ENCODE measurements at regions not wholly inside any gene's neighbourhood (a gene's known extent, or its start where the extent isn't known, plus 50 kb on each side); places are given as distances from the start of the nearest gene placed in this dataset.
"Not testable (repeated sequence)": the region's sequence is repeated elsewhere in the genome, so short reads cannot be mapped to it uniquely, and the experiment has no call there.

DNA sequence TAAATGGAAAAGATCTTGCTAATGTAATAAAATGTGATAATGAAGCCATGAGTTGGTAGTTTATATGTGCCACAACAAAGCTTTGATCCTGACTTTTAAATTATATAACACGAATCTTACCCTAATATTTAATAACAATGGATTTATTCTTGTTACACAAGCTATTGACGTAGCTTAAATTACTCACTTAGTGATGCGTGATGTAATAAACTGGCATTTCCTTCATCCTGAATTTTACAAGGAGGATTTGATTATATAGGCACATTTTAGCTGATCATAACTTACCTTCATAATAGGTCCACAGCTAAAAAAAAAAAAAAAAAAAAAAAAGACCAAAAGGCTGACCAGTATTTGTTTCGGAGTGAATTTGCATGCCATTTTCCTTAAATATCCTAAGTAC lies 76.2 kb upstream of the IVNS1ABP start:
- no peak for DNase-seq

- DNase-seq = no peak
These were observed 71.8 kb upstream of the IVNS1ABP start for GRCh38 chr1:185388815-185389214.

DNA sequence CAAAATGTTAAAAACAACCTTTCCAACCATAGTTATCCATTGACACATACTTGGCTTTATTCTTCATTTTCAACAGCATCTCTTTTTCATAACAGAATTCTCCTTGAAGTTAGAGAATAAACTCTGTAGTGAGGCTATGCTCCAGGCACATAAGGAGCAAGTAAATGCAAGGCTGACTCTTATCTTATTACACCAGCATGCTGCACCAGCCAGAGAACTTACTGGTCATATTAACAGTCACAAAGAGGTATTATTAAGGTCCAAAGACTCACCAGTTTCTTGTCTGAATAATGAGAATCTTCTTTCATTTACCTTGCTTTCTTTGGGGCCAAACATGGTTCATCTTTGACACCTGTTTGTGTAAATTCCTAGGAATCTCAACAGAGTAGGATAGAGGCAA lies 71.3 kb upstream of the IVNS1ABP start:
- DNase-seq = no peak

- DNase-seq = no peak
These were observed 68.9 kb upstream of the IVNS1ABP start for GRCh38 chr1:185385991-185386390.

DNA sequence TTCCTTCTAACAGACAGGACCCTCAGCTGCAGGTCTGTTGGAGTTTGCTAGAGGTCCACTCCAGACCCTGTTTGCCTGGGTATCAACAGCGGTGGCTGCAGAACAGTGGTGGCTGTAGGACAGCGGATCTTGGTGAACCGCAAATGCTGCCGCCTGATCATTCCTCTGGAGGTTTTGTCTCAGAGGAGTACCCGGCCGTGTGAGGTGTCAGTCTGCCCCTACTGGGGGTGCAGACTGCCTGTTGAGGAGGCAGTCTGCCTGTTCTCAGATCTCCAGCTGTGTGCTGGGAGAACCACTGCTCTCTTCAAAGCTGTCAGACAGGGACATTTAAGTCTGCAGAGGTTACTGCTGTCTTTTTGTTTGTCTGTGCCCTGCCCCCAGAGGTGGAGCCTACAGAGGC lies 66.8 kb upstream of the IVNS1ABP start:
- not testable (repeated sequence) for DNase-seq

- no peak for DNase-seq
These were observed 60.8 kb upstream of the IVNS1ABP start for GRCh38 chr1:185377831-185378230.

DNA sequence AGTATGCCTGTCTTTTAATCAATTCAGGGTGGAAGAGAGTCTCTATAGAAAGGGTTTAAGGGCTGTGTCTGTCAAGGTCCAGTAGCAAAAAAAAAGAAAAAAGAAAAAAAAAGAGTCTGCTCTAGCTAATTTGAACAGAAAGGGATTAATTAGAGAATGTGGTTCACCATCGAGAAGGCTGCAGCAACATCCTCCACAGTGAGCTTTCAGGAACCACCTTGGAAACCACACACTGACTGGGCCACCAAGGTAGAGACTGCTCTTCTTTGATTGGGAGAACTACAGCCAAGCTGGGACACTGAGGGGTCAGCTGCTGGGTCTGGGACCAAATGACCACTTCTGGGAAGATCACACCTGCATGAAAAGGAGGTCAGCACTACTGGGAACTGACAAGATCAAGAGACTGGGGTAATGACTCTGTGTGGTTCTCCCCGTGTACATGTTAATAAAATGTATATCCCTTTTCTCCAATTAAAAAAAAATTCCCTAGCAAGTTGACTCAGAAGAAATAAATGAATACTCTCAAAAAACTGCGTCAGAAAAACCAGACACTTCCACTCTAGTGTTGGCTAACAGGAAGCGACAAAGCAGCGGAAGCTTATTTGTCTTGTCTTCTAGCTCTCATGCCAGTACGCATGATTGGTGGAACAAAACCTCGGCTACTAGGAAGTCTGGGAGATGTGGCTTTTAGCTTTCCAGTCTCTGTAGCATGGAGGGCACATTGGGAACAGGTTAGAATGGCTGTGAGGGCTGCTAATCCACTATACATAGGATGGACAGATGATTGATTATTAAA lies 60.0 kb upstream of the IVNS1ABP start:
- no peak for DNase-seq

GRCh38 chr1:185376288-185376687 lies 59.2 kb upstream of the IVNS1ABP start:
- DNase-seq = no peak

GRCh38 chr1:185375583-185375982 lies 58.5 kb upstream of the IVNS1ABP start:
- no peak for DNase-seq

DNA sequence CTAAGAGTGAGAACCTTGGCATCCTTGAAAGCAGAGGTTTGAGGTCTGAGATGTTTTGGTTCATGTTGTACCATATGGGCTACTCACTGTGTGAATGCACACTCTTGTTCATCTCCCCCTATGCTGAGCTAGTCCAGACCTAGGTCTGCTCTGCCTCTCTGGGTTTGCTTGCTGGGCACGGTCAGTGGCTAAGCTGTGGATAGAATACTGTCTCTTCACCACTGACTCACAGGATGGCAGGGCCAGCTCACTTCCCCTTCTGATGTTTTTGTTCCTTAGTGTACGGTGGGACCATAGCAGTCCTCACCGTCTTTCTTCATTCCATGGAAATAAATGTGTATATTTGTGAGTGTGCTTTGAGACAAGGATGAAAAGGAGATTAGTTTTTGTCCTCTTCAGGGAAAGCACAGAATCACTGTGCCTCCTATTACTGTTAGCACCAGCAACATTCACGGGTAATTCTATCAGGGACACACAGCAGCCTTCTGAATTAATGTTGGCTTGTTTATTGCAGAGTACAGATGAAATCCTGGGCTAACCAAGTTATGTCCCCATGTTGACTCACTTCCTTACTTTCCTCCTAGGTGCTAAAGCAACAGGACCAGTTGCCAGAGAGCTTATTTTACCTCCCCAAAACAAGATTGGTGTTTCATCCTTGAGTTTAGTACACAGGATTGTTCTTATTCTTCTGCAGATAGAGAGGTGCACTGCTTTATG lies 56.9 kb upstream of the IVNS1ABP start:
- DNase-seq = no peak

DNA sequence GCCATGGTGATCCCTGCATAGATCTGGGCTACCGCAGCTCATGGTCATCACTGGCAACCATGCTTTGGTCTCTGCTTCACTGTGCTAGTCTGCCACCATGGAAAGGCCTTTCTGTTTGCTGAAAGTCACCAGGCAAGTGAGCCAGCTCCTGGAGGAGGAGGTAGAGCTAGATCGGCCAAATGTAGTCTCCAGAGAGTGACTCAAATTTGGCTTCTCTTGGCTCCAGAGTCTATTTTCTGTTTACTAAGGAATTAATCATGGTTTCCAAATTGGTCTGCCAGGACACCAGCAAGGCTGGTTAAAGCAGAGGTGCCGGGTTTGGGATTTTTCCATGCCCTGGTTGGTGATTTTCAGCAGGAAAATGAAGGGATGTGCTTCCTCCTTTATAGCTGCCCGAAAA lies 52.7 kb upstream of the IVNS1ABP start:
- no peak for DNase-seq

- no peak for DNase-seq
These were observed 52.0 kb upstream of the IVNS1ABP start for GRCh38 chr1:185368913-185369491.

DNA sequence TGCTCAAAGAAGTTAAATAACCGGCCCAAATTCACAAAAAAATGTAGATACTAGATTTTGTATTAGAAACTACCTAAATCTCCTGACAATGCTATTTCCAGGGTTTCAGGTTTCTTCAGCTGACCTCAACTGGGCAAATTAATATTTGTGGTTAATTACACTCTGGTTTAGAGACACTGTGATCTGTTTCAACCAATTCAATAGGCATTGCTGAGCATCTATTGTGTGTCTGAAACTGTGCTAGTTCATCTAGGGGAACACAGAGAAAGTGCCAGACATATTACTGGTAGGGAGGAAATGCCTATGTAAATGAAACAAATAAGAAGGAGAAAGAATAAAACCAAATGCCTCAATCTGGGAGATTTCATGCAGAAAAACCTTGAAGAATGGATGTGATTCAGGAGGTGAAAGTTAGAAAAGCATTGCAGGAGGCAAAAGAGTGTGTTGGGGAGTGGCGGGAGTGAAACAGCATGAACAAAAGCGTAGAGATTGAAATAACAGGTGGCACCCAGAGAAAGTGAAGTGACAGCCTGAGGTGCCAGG lies 51.3 kb upstream of the IVNS1ABP start:
- no peak for DNase-seq

DNA sequence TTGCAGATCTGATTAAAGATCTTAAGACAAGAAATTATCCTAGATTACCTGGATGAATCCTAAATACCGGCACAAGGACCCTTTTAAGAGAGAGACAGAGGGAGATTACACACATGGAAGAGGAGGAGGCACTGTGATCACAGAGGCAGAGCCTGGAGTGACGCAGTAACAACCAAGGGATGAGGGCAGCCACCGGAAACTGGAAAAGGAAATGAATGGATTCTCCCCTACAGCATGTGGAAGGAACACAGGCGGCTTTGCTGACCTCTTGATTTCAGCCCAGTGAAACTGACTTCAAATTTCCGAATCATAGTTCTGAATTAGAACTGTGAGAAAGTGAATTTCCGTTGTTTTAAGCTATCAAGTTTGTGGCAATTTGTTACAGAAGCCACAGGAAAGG lies 50.2 kb upstream of the IVNS1ABP start:
- no peak for DNase-seq
